Bronchial epithelial cell (primary cell): ENCODE measurements at regions not wholly inside any gene's neighbourhood (a gene's known extent, or its start where the extent isn't known, plus 50 kb on each side); places are given as distances from the start of the nearest gene placed in this dataset.
"Not testable (repeated sequence)": the region's sequence is repeated elsewhere in the genome, so short reads cannot be mapped to it uniquely, and the experiment has no call there.

Experiments
- DNase-seq: peaks from one replicate; pipeline ENCODE4 v3.0.0-alpha.2; 2010; ENCODE audit warnings: low read depth
- FAIRE-seq: peaks from 2 replicates; lab custom pipeline; 2011; peaks lifted over from hg19 to GRCh38; lab: Jason Lieb, UNC
- H3K27me3 ChIP-seq: 2 replicates; pipeline ENCODE4 v1.5.1; 2011; ENCODE audit warnings: low read length; ENCODE audit not compliant: control insufficient read depth, insufficient read depth
- H3K36me3 ChIP-seq: 2 replicates; pipeline ENCODE4 v1.5.1; 2011; ENCODE audit warnings: low read length; ENCODE audit not compliant: control insufficient read depth, insufficient read depth
- H3K4me3 ChIP-seq: 2 replicates; pipeline ENCODE4 v1.5.1; 2011; ENCODE audit warnings: mild to moderate bottlenecking, low read depth, low read length, control low read depth
- TF ChIP-seq, protein P1 (sequence below): IDR thresholded peaks from 2 replicates; pipeline ENCODE4 v1.5.1; 2011; ENCODE audit warnings: mild to moderate bottlenecking, moderate library complexity, low read length, control low read depth, inconsistent platforms; ENCODE audit not compliant: insufficient read depth, severe bottlenecking

DNA sequence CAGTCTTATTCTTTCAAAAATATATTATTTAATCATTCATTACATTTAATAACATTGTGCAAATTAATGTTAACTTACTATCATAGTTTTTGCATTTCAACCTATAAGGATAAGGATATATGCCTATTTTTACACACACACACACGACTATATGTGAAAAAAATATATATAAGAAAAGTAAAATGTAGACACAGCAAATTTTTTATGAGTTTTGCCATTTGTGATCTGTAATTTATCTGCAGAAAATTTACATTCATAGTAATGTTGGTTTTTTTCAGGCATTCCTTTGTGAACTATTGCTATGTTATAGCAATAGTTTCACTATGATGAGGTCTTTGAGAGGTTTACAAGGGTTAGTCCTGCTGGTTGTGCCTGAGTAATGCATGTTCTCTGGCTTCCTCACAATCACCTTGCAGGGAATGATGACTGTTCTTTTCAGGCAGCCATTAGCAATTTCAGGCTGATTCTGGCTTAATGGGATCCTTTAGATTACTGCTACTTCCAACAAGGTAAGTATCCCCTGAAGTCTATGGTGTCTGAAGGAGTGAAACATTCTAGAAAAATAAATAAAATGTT lies 183.7 kb upstream of the CDK1 start:
- Histone ChIP-seq H3K36me3 (no peaks in the 10 kb centered on the region), H3K4me3 (no peak overlapping the region), H3K27me3 (no peaks in the 10 kb centered on the region)
- TF ChIP-seq, protein P1, sequence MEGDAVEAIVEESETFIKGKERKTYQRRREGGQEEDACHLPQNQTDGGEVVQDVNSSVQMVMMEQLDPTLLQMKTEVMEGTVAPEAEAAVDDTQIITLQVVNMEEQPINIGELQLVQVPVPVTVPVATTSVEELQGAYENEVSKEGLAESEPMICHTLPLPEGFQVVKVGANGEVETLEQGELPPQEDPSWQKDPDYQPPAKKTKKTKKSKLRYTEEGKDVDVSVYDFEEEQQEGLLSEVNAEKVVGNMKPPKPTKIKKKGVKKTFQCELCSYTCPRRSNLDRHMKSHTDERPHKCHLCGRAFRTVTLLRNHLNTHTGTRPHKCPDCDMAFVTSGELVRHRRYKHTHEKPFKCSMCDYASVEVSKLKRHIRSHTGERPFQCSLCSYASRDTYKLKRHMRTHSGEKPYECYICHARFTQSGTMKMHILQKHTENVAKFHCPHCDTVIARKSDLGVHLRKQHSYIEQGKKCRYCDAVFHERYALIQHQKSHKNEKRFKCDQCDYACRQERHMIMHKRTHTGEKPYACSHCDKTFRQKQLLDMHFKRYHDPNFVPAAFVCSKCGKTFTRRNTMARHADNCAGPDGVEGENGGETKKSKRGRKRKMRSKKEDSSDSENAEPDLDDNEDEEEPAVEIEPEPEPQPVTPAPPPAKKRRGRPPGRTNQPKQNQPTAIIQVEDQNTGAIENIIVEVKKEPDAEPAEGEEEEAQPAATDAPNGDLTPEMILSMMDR: no peak
- DNase-seq (peak; percentile 57), FAIRE-seq (no peak)

DNA sequence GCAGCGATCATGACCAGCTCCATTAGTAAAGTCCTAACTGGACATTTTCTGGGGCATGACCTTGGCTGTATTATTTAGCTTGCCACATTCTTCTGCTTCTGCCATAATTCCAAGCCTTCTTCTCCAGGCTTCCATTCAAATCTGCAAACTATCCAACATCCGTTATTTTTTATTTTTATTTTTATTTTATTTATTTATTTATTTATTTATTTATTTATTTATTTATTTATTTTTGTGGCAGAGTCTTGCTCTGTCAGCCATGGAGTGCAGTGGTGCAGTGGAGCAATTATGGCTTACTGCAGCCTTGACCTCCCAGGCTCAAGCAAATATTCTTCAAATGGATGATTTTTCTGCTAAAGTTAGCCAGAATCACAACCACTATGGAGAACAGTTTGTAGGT lies 187.2 kb upstream of the CDK1 start:
- TF ChIP-seq, protein P1: no peak
- Histone ChIP-seq H3K4me3 (no peak overlapping the region), H3K36me3 (no peaks in the 10 kb centered on the region), H3K27me3 (no peaks in the 10 kb centered on the region)
- DNase-seq (no peak), FAIRE-seq (no peak)

DNA sequence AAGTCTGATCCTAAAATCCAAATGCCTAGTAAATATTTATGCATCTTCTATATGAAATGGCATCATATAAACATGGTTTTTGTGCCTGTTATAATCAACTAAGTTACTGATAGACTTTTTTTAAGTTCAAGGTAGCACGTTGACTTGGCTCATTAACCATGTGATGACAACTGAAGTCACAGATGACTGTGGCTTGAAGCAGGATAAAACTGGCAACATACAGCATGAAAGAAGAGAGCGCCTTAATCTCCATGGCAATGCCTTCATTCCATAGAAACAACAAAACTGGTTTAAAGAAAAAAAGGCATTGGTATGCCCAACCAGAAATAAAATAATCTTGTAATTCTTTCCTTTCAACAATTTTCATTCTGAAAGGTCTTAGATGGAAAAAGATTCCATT lies 188.9 kb upstream of the CDK1 start:
- TF ChIP-seq, protein P1: no peak
- Histone ChIP-seq H3K36me3 (no peaks in the 10 kb centered on the region), H3K4me3 (no peak overlapping the region), H3K27me3 (no peaks in the 10 kb centered on the region)
- FAIRE-seq (no peak), DNase-seq (no peak)

DNA sequence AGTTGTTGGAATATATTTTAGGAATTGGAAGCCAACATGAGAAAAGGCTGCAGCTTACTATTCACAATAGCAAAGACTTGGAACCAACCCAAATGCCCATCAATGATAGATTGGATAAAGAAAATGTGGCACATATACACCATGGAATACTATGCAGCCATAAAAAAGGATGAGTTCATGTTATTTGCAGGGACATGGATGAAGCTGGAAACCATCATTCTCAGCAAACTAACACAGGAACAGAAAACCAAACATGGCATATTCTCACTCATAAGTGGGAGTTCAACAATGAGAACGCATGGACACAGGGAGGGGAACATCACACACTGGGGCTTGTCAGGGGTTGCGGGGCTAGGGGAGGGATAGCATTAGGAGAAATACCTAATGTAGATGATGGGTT lies 192.1 kb upstream of the ANK3 start:
- not testable (repeated sequence) for FAIRE-seq, H3K36me3 ChIP-seq, DNase-seq

DNA sequence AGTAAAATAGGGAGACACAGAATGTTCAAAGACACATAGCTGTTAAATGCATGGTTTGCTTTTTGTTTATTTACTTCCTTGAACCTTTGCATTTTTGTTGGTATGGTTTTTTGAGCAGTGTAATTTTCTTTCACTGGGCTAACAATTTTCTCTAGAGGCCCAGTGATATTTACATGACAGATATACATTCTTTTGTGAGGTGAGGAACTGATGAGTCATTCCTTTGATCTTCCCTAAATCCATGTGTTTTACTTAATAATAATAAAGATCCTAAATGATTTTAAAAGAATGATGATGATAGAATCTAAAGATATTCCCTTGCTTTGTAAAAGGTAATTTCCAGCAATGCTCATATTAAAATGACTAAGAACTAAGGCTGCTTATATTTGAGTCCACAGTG lies 188.5 kb upstream of the ANK3 start:
- DNase-seq: peak; percentile 57
- Histone ChIP-seq H3K27me3 (no peaks in the 10 kb centered on the region), H3K36me3 (no peaks in the 10 kb centered on the region), H3K4me3 (no peak overlapping the region)
- FAIRE-seq: no peak
- TF ChIP-seq, protein P1: no peak

More for the DNA sequence above, 192.1 kb upstream of the ANK3 start:
- not testable (repeated sequence) for H3K4me3 ChIP-seq, H3K27me3 ChIP-seq

DNA sequence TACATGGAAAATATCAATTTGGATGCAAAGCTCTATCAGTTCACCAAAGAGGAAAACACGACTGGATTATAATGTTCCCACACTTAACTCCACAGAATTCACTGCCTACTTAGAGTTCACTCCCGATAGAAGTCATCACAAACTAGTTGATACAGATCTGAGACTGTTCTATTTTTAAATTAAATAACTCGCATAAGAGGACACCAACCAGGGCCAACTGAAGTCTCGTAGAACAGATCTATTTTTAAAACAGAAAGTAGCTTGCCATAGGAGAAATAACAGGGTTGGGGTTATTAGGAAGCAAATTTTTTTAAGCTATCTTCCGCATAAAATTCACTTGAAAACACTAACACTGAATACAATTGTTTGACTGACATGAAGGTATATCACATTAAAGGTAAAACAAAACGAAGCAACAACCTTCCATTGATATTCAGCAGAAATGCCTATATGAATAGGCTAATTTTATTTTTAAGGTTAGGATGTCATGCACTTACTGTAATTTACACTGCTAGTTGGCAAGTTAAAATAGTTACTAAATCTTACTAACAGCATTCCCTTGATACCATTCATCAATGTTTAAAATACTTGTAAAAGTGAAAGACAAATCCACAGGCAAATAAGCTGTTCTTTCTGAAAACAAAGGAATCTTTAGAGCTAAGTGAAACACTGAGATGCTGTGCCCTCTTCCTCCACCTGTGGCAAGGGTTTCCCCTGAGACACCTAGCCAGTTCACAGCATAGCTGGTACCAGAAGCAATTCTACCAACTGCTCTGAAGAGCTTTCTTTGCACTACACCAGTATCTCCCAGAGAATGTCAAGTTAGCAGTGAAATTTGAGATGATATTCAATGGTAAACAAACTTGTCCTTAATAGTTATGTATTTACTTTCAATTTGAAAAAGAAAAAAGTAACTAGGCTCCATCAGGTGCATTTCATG lies 186.7 kb upstream of the ANK3 start:
- DNase-seq (no peak), FAIRE-seq (no peak)
- H3K27me3 ChIP-seq: no peaks in the 10 kb centered on the region
- TF ChIP-seq, protein P1: no peak
- H3K4me3 ChIP-seq: no peak overlapping the region
- no peaks in the 10 kb centered on the region for H3K36me3 ChIP-seq
